H9 (cell line): ENCODE measurements at regions not wholly inside any gene's neighbourhood (a gene's known extent, or its start where the extent isn't known, plus 50 kb on each side); places are given as distances from the start of the nearest gene placed in this dataset.

ENCODE experiments used
- DNase-seq: peaks from one replicate; pipeline ENCODE4 v3.0.0-alpha.2; 2017
- H2AFZ ChIP-seq: one replicate; pipeline ENCODE4 v1.6.1; 2013; ENCODE audit warnings: mild to moderate bottlenecking, low read length, control low read depth, moderate library complexity
- H2AK5ac ChIP-seq: 2 replicates; pipeline ENCODE4 v1.6.1; 2013; ENCODE audit warnings: low read length, control low read depth, mixed read lengths; ENCODE audit not compliant: insufficient read length
- H2BK120ac ChIP-seq: one replicate; pipeline ENCODE4 v1.6.1; 2013; ENCODE audit warnings: low read depth, mild to moderate bottlenecking, low read length, control low read depth, inconsistent platforms; ENCODE audit not compliant: poor library complexity, severe bottlenecking
- H2BK12ac ChIP-seq: 2 replicates; pipeline ENCODE4 v1.6.1; 2013; ENCODE audit warnings: low read length, control low read depth, mixed read lengths, low read depth; ENCODE audit not compliant: insufficient read length
- H2BK15ac ChIP-seq: 2 replicates; pipeline ENCODE4 v1.6.1; 2013; ENCODE audit warnings: low read depth, low read length, control low read depth
- H2BK20ac ChIP-seq: one replicate; pipeline ENCODE4 v1.6.1; 2013; ENCODE audit warnings: low read depth, mild to moderate bottlenecking, low read length, control low read depth, inconsistent platforms; ENCODE audit not compliant: poor library complexity, severe bottlenecking
- H2BK5ac ChIP-seq: 2 replicates; pipeline ENCODE4 v1.6.1; 2013; ENCODE audit warnings: low read length, control low read depth, mixed read lengths; ENCODE audit not compliant: insufficient read length
- H3K14ac ChIP-seq: 2 replicates; pipeline ENCODE4 v1.6.1; 2013; ENCODE audit warnings: low read length, control low read depth; ENCODE audit not compliant: insufficient read depth
- H3K18ac ChIP-seq: 2 replicates; pipeline ENCODE4 v1.6.1; 2013; ENCODE audit warnings: low read depth, mild to moderate bottlenecking, mixed read lengths, low read length, control low read depth; ENCODE audit not compliant: insufficient read length
- H3K23ac ChIP-seq: 2 replicates; pipeline ENCODE4 v1.6.1; 2013; ENCODE audit warnings: low read length, control low read depth, mixed read lengths, low read depth; ENCODE audit not compliant: insufficient read length
- H3K23me2 ChIP-seq: 2 replicates; pipeline ENCODE4 v1.6.1; 2013; ENCODE audit warnings: low read depth, mild to moderate bottlenecking, mixed read lengths, low read length, control low read depth; ENCODE audit not compliant: insufficient read length, poor library complexity, severe bottlenecking
- H3K27ac ChIP-seq: 2 replicates; pipeline ENCODE4 v1.5.1; 2013; ENCODE audit warnings: low read length, control low read depth, mixed read lengths, low read depth; ENCODE audit not compliant: insufficient read length
- H3K27me3 ChIP-seq: 2 replicates; pipeline ENCODE4 v1.6.1; 2013; ENCODE audit warnings: low read length, control low read depth, inconsistent platforms; ENCODE audit not compliant: insufficient read depth
- H3K4ac ChIP-seq: 2 replicates; pipeline ENCODE4 v1.6.1; 2013; ENCODE audit warnings: low read depth, mild to moderate bottlenecking, control low read depth, inconsistent platforms, low read length, moderate library complexity
- H3K4me1 ChIP-seq: 2 replicates; pipeline ENCODE4 v1.6.1; 2013; ENCODE audit warnings: low read length, control low read depth, inconsistent platforms; ENCODE audit not compliant: insufficient read depth
- H3K4me2 ChIP-seq: 2 replicates; pipeline ENCODE4 v1.6.1; 2013; ENCODE audit warnings: low read length, control low read depth, mixed read lengths; ENCODE audit not compliant: insufficient read length, insufficient read depth
- H3K56ac ChIP-seq: 2 replicates; pipeline ENCODE4 v1.6.1; 2013; ENCODE audit warnings: low read depth, mild to moderate bottlenecking, mixed read lengths, low read length, control low read depth; ENCODE audit not compliant: insufficient read length
- H3K79me1 ChIP-seq: 2 replicates; pipeline ENCODE4 v1.6.1; 2013; ENCODE audit warnings: low read depth, mild to moderate bottlenecking, moderate library complexity, low read length, control low read depth, inconsistent platforms; ENCODE audit not compliant: insufficient read depth, poor library complexity, severe bottlenecking
- H3K79me2 ChIP-seq: 2 replicates; pipeline ENCODE4 v1.6.1; 2013; ENCODE audit warnings: low read length, control low read depth, inconsistent platforms; ENCODE audit not compliant: insufficient read depth
- H3K9ac ChIP-seq: 2 replicates; pipeline ENCODE4 v1.6.1; 2013; ENCODE audit warnings: low read length, control low read depth, mixed read lengths; ENCODE audit not compliant: insufficient read length; ENCODE audit errors: extremely low read depth
- H3K9me3 ChIP-seq: one replicate; pipeline ENCODE4 v1.6.1; 2013; ENCODE audit warnings: low read depth, low read length, inconsistent platforms; ENCODE audit not compliant: control insufficient read depth
- H3T11ph ChIP-seq: one replicate; pipeline ENCODE4 v1.6.1; 2013; ENCODE audit warnings: mild to moderate bottlenecking, low read length, control low read depth, inconsistent platforms
- H4K20me1 ChIP-seq: one replicate; pipeline ENCODE4 v1.6.1; 2013; ENCODE audit not compliant: control insufficient read depth, insufficient read length, insufficient read depth
- H4K5ac ChIP-seq: 2 replicates; pipeline ENCODE4 v1.6.1; 2013; ENCODE audit warnings: low read depth, mild to moderate bottlenecking, mixed read lengths, low read length, control low read depth; ENCODE audit not compliant: insufficient read length
- H4K8ac ChIP-seq: replicated peaks from 2 replicates; pipeline ENCODE4 v1.6.1; 2013; ENCODE audit warnings: low read length, control low read depth, mixed read lengths, low read depth; ENCODE audit not compliant: insufficient read length
- H4K91ac ChIP-seq: 2 replicates; pipeline ENCODE4 v1.6.1; 2013; ENCODE audit warnings: low read depth, mild to moderate bottlenecking, moderate library complexity, mixed read lengths, low read length, control low read depth; ENCODE audit not compliant: insufficient read length
- H3K27ac Mint-ChIP-seq, 3 experiments: 2 replicates in 2 of 3; 3 replicates in 1 of 3; pipeline ENCODE4 v1.8.0; 2020 to 2021; ENCODE audit warnings: mixed read lengths in 3 of 3, mild to moderate bottlenecking in 1 of 3, moderate library complexity in 1 of 3
- H3K27me3 Mint-ChIP-seq: 2 replicates; pipeline ENCODE4 v1.8.0; 2021; ENCODE audit warnings: low read depth, mild to moderate bottlenecking, moderate library complexity, mixed read lengths
- H3K36me3 Mint-ChIP-seq, 3 experiments: 2 replicates in 2 of 3; 3 replicates in 1 of 3; pipeline ENCODE4 v1.8.0; 2020 to 2021; ENCODE audit warnings: low read depth in 3 of 3, mixed read lengths in 3 of 3; ENCODE audit not compliant: insufficient read depth in 1 of 3
- H3K4me1 Mint-ChIP-seq, 2 experiments: 2 replicates each; pipeline ENCODE4 v1.8.0; 2020; ENCODE audit warnings: mixed read lengths in 2 of 2
- H3K4me3 Mint-ChIP-seq, 2 experiments: 2 replicates in 1 of 2; 3 replicates in 1 of 2; pipeline ENCODE4 v1.8.0; 2020 to 2021; ENCODE audit warnings: mild to moderate bottlenecking in 2 of 2, mixed read lengths in 2 of 2, moderate library complexity in 1 of 2
- H3K9me3 Mint-ChIP-seq, 2 experiments: 2 replicates in 1 of 2; 3 replicates in 1 of 2; pipeline ENCODE4 v1.8.0; 2020; ENCODE audit warnings: mild to moderate bottlenecking in 2 of 2, mixed read lengths in 2 of 2, moderate library complexity in 1 of 2
- WGBS: extraction: QIAGEN DNeasy Blood & Tissue Kit; methylation state at CpG from one replicate; pipeline ENCODE4 v1.1.7; 2013; ENCODE audit warnings: missing lambda C conversion rate, low lambda C conversion rate, mixed read lengths; ENCODE audit not compliant: insufficient read length; ENCODE audit errors: extremely low coverage; 5-methylcytosine and 5-hydroxymethylcytosine counted together
- TF ChIP-seq, protein P1 (sequence below): fragments of 200-600 bp; sonication (generic); conservative IDR thresholded peaks from 3 replicates; pipeline ENCODE4 v1.8.0; 2021; ENCODE audit warnings: antibody characterized with exemption, mild to moderate bottlenecking

DNA sequence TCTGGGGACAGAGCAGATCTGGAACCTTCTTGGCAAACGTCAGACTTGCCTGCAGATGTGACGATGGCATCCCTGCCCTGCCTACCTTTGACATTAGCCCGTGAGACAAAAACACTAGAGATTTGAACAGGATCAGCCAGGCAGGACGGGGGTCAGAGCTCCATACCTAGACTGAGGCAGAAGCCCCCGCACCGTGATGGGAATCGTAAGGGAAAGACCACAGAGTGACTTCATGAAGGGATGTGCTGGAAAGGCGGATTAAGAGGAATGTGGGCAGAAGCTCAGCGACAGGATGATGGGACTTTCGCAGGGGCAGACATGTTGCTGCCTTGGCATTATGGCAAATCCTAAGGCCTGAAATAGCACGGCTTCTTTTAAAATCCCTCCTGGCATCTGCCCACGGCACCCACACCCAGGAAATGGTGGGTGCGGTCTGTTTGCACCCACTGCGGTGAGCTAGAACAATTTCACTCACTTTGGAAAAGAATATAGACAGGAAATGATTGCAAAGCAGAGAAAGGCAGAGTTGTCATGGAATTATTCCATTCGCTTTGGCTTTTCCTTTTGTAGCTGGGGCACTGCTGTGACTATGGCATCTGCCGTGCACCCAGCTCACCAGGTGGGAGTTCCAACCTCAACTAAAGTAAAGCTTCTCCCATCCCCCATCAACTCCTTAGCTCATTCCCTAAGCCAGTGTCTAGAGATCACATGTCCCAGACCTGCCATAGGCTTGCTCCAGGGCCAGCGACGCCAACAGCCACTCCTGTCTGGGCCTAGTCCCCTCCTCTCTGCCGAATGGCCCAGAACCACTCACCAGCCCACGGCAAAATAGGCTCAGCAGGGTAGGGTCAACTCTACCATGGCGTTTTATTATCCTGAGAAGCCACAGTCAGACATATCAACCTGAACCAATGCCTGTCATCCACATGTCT lies 112.7 kb upstream of the NPAS2 start:
- no peaks in the 10 kb centered on the region for H3K9me3 ChIP-seq
- H3K79me2 ChIP-seq = no peaks in the 10 kb centered on the region
- no peak overlapping the region for H3K56ac ChIP-seq
- no peak overlapping the region for H3K4ac ChIP-seq
- no peak overlapping the region for H4K91ac ChIP-seq
- H3K4me3 Mint-ChIP-seq = no peak overlapping the region
- H3K27me3 ChIP-seq = no peaks in the 10 kb centered on the region
- H3K27ac ChIP-seq = no peak overlapping the region
- H3K9ac ChIP-seq = no peak overlapping the region
- H4K5ac ChIP-seq = no peak overlapping the region
- TF ChIP-seq, protein P1, sequence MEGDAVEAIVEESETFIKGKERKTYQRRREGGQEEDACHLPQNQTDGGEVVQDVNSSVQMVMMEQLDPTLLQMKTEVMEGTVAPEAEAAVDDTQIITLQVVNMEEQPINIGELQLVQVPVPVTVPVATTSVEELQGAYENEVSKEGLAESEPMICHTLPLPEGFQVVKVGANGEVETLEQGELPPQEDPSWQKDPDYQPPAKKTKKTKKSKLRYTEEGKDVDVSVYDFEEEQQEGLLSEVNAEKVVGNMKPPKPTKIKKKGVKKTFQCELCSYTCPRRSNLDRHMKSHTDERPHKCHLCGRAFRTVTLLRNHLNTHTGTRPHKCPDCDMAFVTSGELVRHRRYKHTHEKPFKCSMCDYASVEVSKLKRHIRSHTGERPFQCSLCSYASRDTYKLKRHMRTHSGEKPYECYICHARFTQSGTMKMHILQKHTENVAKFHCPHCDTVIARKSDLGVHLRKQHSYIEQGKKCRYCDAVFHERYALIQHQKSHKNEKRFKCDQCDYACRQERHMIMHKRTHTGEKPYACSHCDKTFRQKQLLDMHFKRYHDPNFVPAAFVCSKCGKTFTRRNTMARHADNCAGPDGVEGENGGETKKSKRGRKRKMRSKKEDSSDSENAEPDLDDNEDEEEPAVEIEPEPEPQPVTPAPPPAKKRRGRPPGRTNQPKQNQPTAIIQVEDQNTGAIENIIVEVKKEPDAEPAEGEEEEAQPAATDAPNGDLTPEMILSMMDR = no peak
- H3K23ac ChIP-seq = no peak overlapping the region
- no peaks in the 10 kb centered on the region for H3K23me2 ChIP-seq
- H3T11ph ChIP-seq = no peak overlapping the region
- no peak overlapping the region for H2AFZ ChIP-seq
- no peak overlapping the region for H3K4me2 ChIP-seq
- H2BK5ac ChIP-seq = no peak overlapping the region
- H2AK5ac ChIP-seq = no peak overlapping the region
- no peak overlapping the region for H2BK12ac ChIP-seq
- no peaks in the 10 kb centered on the region for H4K20me1 ChIP-seq
- H3K14ac ChIP-seq = no peak overlapping the region
- no CpG with 5 or more reads among the region's 21 CpGs for WGBS
- no peaks in the 10 kb centered on the region for H3K27me3 Mint-ChIP-seq
- no peaks in the 10 kb centered on the region; the same call in 1 of the 2 replicates for H3K4me1 ChIP-seq
- H3K18ac ChIP-seq = no peak overlapping the region
- peaks cover 20 to 25% of the 10 kb centered on the region in 2 experiments for H3K4me1 Mint-ChIP-seq
- no peak overlapping the region for H2BK15ac ChIP-seq
- H2BK20ac ChIP-seq = no peak overlapping the region
- no peaks in the 10 kb centered on the region for H3K36me3 Mint-ChIP-seq
- no peaks in the 10 kb centered on the region for H3K9me3 Mint-ChIP-seq
- peak overlapping the region in 1 of 3 experiments; percentile 64; a peak in 1 of 7 replicates for H3K27ac Mint-ChIP-seq
- H2BK120ac ChIP-seq = no peak overlapping the region
- H3K79me1 ChIP-seq = no peaks in the 10 kb centered on the region
- DNase-seq = no peak
- H4K8ac ChIP-seq = no peak overlapping the region
